NCI-H774 (cell line): ENCODE measurements at regions not wholly inside any gene's neighbourhood (a gene's known extent, or its start where the extent isn't known, plus 50 kb on each side); places are given as distances from the start of the nearest gene placed in this dataset.

Experiments used
- DNase-seq: peaks from one replicate; lab custom pipeline; 2025; lab: John Stamatoyannopoulos, UW

GRCh38 chr6:88342336-88342735 is 176.2 kb upstream of the CNR1 start:
- DNase-seq, result no peak

DNA sequence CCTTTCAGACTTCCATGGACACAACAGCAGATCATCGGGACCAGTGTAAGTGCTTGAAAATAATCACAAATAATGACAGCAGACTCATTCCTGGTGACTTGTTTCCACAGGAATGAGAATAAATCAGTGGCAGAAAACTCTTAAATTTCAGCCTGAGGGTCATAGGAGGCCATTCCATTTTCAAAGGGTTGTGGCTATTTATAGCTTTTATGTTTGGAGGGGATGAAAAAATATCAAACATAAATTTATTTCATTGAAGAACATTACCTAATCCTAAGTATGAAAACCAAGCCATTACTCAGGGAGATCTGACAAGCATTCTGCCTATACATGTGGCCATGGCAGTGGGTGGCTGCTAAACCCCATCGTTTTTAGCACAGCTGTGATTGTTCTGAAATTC is 173.6 kb upstream of the CNR1 start:
- DNase-seq, result no peak

- DNase-seq, result no peak
Measured at GRCh38 chr6:88321306-88321705, 155.2 kb upstream of the CNR1 start.

DNA sequence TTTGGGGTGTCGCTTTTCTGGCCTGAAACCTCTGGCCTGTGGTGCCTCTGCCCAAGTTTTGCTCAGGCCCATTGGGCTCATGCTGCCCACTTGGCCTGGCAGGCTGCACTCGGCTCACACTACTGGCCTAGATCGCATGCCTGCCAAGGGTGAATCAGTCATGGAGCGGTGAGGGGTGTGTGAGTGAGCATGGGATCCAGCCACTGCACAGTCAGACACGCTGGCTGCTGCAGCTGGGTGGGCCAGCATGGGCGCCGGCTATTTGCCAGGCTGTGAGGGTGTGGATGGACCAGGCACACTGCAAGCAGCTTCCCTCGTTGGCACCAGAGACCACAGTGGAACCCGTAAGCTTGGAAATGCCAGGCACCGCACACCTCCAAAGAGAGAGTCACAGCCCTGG is 145.4 kb upstream of the CNR1 start:
- DNase-seq, result no peak

GRCh38 chr6:88304520-88304919 is 138.4 kb upstream of the CNR1 start:
- DNase-seq, result no peak

- DNase-seq, result no peak
Measured at GRCh38 chr6:88302769-88303225, 136.7 kb upstream of the CNR1 start.

- no peak for DNase-seq
Measured at GRCh38 chr6:88301888-88302768, 136.0 kb upstream of the CNR1 start.

GRCh38 chr6:88301256-88301655 is 135.1 kb upstream of the CNR1 start:
- DNase-seq, result no peak

DNA sequence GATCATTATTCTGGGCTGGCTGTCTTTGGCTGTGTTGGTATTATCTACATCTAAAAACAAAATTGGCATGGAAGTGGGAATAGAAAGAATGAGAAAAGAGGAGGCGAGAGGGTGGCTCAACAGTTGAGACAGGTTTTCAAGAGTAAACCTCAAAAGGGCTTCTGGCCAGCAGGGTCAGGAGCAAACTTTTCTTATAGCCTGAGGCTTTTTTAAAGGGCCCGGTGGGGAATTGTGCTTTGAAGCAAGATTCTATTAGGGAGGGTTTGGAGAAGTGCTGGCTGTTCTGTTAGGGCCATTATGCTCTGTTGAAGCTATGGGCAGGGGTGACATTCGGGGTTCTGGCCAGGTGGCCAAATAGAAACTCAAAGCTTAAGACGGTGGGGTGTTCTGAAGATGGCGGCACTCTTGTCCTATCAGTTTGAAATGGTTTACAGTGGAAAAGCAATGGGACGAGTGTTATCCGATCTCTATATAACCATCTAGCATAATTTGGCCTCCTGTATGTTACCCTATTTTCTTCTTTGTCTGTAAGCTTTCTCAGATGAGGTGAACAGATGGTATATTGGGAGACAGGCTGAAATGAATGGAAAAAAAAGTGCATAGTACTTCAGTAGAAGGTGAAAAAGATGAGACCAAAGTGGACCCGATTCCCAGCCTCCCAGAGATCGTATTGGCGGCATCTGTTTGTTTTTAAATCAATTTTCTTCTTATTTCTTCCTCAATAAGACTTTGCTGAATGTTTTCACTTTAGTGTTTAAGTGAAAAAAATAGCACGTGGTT is 132.1 kb upstream of the CNR1 start:
- DNase-seq, result no peak

DNA sequence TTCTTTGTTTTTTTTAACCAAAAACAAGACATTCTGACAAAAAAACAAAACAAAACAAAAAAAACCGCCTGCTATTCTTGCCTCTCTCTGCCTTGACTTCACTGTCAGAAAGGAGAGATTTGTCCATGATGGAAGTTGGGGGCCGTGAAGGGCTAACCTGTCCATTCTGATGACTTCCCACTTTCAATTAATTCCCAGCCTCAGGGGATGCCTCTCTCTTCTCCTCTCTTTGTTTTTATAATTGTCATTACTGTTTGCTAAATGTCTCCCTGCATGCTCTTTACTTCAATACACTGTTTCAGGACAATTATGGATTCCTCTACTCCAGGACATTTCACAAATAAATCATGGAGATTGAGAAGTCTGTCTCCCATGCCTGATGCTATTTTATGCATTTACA is 130.5 kb upstream of the CNR1 start:
- no peak for DNase-seq

GRCh38 chr6:88295663-88296062 is 129.5 kb upstream of the CNR1 start:
- DNase-seq, result no peak

- DNase-seq, result no peak
Measured at GRCh38 chr6:88294702-88295101, 128.6 kb upstream of the CNR1 start.

DNA sequence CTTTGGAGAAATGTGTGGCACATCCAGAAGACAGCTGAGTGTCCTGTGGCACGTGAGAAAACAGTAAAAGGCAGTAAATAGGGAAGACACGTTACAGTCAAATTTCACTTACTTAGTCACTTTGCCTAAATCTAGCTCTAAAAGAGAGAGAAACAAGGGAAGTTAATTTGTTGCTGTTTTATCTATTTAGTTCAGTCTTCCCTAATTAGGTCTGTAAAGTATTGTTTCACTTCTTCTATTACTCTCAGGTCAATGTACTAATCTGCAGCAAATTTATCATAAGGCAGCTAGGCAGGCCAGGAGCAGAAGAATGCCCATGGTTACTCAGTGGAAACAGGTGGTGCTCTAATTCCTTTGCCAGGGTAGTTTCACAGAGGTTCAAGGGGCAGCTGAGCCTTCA is 124.3 kb upstream of the CNR1 start:
- no peak for DNase-seq

DNA sequence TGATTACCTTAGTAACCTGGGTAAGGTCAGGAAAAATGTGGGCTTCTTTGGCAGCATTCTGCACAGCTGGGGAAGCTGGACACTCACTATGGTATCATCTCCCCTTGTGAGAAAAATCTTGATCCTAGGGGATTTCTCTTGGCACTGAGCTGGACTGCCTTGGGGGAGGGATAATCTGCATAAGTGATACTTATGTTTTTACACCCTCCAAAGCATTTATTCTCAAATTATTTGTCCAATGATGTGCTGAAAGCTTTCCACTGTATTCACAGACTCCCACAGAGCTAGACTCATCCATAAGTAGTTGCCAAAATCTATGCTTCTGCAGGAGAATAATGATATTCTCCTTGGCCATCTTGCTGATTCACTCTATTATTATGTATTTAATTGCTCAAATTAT is 121.5 kb upstream of the CNR1 start:
- no peak for DNase-seq

DNA sequence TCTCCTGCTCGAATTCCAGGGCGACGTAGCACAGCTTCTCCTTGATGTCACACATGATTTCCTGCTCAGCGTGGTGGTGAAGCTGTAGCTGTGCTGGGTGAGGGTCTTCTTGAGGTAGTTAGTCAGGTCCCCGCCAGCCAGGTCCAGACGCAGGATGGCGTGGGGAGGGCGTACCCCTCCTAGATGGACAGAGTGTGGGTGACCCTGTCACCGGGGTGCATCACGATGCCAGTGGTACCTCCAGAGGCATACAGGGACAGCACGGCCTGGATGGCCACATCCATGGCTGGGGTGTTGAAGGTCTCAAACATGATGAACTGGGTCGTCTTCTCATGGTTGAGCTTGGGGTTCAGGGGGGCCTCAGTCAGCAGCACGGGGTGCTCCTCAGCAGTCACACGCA is 110.2 kb upstream of the CNR1 start:
- DNase-seq, result no peak

GRCh38 chr6:88268508-88268907 is 102.4 kb upstream of the CNR1 start:
- no peak for DNase-seq

DNA sequence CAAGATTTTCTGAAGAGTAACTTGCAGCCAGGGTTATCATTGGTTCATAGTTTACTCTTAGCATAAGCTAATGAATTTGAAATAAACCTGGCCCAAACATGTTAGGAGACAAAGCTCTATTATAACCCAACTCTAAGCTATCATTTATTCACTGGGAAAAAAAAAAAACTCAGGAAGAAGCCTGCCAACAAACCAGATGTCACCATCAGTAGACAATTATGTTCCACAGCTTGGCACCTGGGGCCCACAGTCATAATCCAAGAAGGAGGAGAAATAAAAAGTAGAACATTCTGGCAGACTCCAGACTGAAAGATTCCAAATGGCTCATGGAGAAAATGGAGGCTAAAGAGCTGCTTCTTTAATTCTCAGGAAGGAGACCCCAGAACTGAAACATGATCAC is 100.0 kb upstream of the CNR1 start:
- no peak for DNase-seq

- no peak for DNase-seq
Measured at GRCh38 chr6:88263591-88263990, 97.4 kb upstream of the CNR1 start.

GRCh38 chr6:88262332-88262731 is 96.2 kb upstream of the CNR1 start:
- DNase-seq, result no peak

GRCh38 chr6:88251301-88251700 is 85.2 kb upstream of the CNR1 start:
- DNase-seq, result no peak

DNA sequence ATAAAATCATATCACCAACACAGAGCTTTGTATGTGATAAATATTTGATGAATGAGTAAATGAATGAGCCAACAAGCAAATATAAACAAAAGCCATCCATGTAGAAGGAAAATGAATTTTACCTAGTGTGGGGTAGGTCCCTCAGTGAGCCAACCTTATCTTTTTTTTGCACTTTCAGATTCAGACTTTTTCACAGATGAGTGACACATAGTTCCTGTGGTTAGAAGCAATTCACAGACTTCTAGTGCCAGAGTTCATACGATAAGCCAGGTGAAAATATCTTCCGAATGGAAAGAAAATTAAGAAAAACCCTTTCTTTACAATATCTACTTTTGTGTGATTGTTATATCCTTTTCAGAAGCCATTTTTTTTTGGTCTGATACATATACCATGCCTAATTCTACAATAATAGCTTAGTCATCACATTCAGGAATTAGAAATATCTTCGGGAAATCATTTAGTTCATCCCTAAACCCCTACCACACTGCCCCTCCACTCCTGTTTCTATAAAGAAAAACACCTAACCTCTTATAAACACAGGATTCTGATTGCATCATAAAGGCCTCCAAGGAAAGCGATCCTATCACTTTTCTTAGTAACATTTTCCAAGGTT is 82.7 kb upstream of the CNR1 start:
- no peak for DNase-seq

DNA sequence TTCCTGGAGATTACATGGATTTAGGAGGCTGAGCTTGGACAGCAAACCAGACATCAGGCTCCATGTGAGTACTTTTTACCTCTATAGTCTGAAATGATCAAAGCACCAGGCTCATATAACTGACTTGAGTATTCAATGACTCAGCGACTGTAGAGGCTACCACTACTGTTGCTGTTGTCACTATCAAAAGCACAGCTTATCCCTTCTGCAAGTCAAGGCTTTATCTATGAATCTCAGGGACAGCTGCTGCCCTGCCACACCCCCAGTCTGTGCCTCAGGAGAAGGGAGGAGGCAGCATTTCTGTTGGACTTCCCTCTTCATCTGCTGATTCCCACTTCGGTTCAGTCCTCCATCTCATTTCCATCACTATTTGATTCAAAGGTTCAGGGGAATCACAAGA is 80.5 kb upstream of the CNR1 start:
- no peak for DNase-seq

- DNase-seq, result no peak
Measured at GRCh38 chr6:88244721-88245120, 78.6 kb upstream of the CNR1 start.
